SHP77 treated with DMSO at 0.1 percent for 48 hours (cell line): ENCODE measurements at regions not wholly inside any gene's neighbourhood (a gene's known extent, or its start where the extent isn't known, plus 50 kb on each side); places are given as distances from the start of the nearest gene placed in this dataset.

Source experiments
- DNase-seq: peaks from one replicate; lab custom pipeline; 2025; lab: John Stamatoyannopoulos, UW

- DNase-seq: no peak
Measured at GRCh38 chr12:19053218-19053617, 76.3 kb upstream of the PLEKHA5 start.

- no peak for DNase-seq
Measured at GRCh38 chr12:19054035-19054434, 75.5 kb upstream of the PLEKHA5 start.

- DNase-seq: no peak
Measured at GRCh38 chr12:19055589-19055988, 73.9 kb upstream of the PLEKHA5 start.

- DNase-seq: no peak
Measured at GRCh38 chr12:19058235-19059021, 71.1 kb upstream of the PLEKHA5 start.

DNA sequence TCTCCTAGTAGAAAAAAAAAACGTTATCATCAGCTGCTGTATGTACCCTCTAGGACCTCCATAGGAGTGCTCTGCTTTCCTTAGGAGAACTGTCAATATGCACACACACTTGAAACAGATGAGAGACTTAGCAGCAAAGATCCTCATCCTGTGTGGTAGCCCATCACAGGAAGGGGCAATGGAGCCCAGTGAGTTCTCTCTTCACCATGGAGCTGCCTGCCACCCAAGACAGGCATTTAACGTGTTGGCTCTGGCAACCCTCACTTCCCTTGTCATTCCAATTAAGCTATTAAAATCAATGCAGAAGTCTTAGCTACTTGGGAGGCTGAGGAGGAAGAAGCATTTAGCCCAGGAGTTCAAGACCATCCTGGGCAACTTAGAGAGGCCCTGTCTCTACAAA, 64.8 kb upstream of the PLEKHA5 start:
- DNase-seq: no peak

DNA sequence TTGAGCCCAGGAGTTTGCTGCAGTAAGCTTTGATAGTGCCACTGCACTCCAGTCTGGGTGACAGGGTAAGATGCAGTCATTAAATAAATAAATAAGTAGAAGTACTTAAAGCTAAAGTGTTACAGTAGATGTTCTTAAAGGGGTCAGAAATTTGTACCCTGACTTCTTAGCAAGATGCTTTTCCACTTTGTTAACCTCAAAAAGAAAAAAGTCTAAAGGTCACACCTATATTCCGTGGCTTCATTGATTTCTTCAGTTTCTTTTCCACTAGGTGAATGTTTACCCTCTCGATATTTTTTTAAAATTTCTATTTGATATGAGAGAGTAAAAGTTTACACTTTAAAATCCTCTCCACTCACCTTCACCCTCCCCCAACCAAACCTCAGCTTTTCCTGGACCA, 64.3 kb upstream of the PLEKHA5 start:
- no peak for DNase-seq

DNA sequence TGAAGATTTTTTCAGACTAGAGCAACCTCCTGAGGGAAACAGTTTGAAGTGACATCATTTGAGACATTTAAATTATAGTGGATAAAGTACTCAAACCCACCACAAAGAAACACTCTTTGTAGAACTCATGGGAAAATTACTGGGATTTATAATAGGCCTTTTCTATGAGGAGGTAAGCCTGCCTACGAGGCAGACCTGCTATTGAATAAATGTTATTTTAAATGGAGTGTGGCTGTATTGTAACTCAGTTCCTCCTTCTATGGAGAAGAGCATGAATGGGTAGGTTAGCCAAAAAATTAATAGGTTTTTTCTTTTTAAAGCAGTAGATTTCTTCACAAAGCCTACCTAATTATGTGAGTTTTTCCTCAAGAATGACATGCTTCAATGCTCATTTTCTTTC, 63.7 kb upstream of the PLEKHA5 start:
- DNase-seq: no peak

DNA sequence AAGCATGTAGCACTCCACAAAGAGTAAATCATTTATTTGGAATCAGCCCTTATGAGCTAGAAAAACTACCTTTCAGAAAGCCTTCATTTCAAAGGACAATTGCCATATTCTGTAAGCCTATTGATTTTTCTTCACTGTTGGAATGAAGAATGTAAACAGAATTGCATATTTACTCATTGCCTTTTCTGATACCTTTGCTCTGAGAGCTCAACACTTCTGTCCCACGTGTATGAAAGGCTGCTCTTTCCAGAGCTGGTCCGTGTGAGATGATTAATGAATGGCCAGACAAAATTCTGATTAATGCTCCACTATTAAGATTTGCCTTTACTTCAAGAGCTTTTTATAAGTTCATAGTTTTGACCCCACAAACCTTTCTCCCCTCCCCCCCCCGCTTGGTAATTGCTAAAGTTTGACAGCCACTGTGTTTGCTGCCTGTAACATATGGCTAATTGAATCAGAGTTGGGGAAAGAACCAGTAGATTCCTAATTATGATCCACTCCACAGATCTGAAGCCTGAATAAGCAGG, 63.0 kb upstream of the PLEKHA5 start:
- no peak for DNase-seq

GRCh38 chr12:19068137-19068536, 61.4 kb upstream of the PLEKHA5 start:
- DNase-seq: no peak

DNA sequence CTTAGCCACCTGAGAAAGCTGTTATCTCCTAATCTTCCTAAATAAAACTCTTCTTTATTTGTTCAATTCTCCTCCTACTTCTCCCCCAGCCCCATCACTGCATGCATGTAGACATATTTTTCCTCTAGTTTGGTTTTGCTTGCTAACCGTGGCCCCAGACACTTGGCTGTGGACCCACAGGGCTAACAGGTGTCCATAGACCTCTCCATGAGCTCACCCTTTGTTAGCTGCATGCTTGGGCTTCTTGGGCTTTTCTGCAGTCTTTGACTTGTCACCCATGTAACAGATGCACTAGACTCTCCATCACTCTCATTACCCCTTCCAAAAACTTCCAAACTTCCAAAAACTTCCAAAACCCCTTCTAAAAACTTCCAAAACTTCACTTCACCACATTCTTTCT, 59.2 kb upstream of the PLEKHA5 start:
- no peak for DNase-seq

GRCh38 chr12:19074700-19075099, 54.8 kb upstream of the PLEKHA5 start:
- no peak for DNase-seq

- no peak for DNase-seq
Measured at GRCh38 chr12:19075711-19076340, 53.7 kb upstream of the PLEKHA5 start.
